Mesenchymal stem cell (in vitro differentiated cells and primary cell): ENCODE measurements at regions not wholly inside any gene's neighbourhood (a gene's known extent, or its start where the extent isn't known, plus 50 kb on each side); places are given as distances from the start of the nearest gene placed in this dataset.

ENCODE experiments used
- DNase-seq: peaks from one replicate; pipeline ENCODE4 v3.0.0-alpha.2; 2013
- H2AFZ ChIP-seq: one replicate; pipeline ENCODE4 v1.6.1; 2013; ENCODE audit warnings: low read depth, mild to moderate bottlenecking, control low read depth, inconsistent platforms, low read length, moderate library complexity
- H2AK5ac ChIP-seq: 2 replicates; pipeline ENCODE4 v1.6.1; 2013; ENCODE audit warnings: low read length, moderate library complexity, mild to moderate bottlenecking, inconsistent platforms; ENCODE audit not compliant: severe bottlenecking
- H2BK120ac ChIP-seq: one replicate; pipeline ENCODE4 v1.6.1; 2013; ENCODE audit warnings: low read depth, mild to moderate bottlenecking, inconsistent platforms, low read length, moderate library complexity
- H2BK12ac ChIP-seq, 2 experiments: one replicate each; pipeline ENCODE4 v1.6.1; 2013; ENCODE audit warnings: inconsistent platforms in 2 of 2, low read length in 2 of 2, mild to moderate bottlenecking in 2 of 2, moderate library complexity in 2 of 2, control low read depth in 1 of 2
- H2BK15ac ChIP-seq: one replicate; pipeline ENCODE4 v1.6.1; 2013; ENCODE audit warnings: mild to moderate bottlenecking, low read depth, inconsistent platforms; ENCODE audit not compliant: poor library complexity, severe bottlenecking
- H2BK5ac ChIP-seq: 2 replicates; pipeline ENCODE4 v1.6.1; 2013; ENCODE audit warnings: low read depth, mild to moderate bottlenecking, low read length, control low read depth, inconsistent platforms; ENCODE audit not compliant: poor library complexity, severe bottlenecking
- H3K14ac ChIP-seq, 2 experiments: one replicate each; pipeline ENCODE4 v1.6.1; 2013; ENCODE audit warnings: inconsistent platforms in 2 of 2, low read length in 2 of 2, control low read depth in 1 of 2, mild to moderate bottlenecking in 1 of 2, moderate library complexity in 1 of 2
- H3K18ac ChIP-seq, 2 experiments: one replicate each; pipeline ENCODE4 v1.6.1; 2013; ENCODE audit warnings: inconsistent platforms in 2 of 2, low read length in 2 of 2, control low read depth in 1 of 2, low read depth in 1 of 2, mild to moderate bottlenecking in 1 of 2
- H3K23ac ChIP-seq, 2 experiments: one replicate each; pipeline ENCODE4 v1.6.1; 2013; ENCODE audit warnings: inconsistent platforms in 2 of 2, low read length in 2 of 2, mild to moderate bottlenecking in 2 of 2, moderate library complexity in 2 of 2, control low read depth in 1 of 2
- H3K27ac ChIP-seq: 2 replicates; pipeline ENCODE4 v1.5.1; 2013; ENCODE audit warnings: mild to moderate bottlenecking, moderate library complexity, low read length, control low read depth, inconsistent platforms; ENCODE audit not compliant: poor library complexity, severe bottlenecking
- H3K27me3 ChIP-seq, 2 experiments: 2 replicates each; pipeline versions ENCODE4 v1.6.1 to v1.7.0; 2013; ENCODE audit warnings: low read length in 2 of 2, mild to moderate bottlenecking in 2 of 2, moderate library complexity in 2 of 2, control low read depth in 1 of 2, inconsistent platforms in 1 of 2; ENCODE audit not compliant: control insufficient read depth in 1 of 2, insufficient read depth in 1 of 2
- H3K36me3 ChIP-seq, 2 experiments: 2 replicates each; pipeline versions ENCODE4 v1.6.1 to v1.7.0; 2013; ENCODE audit warnings: low read length in 2 of 2, control low read depth in 1 of 2, inconsistent platforms in 1 of 2, low read depth in 1 of 2, mild to moderate bottlenecking in 1 of 2; ENCODE audit not compliant: insufficient read depth in 2 of 2, control insufficient read depth in 1 of 2
- H3K4ac ChIP-seq, 2 experiments: one replicate each; pipeline ENCODE4 v1.6.1; 2013; ENCODE audit warnings: inconsistent platforms in 2 of 2, low read length in 2 of 2, mild to moderate bottlenecking in 2 of 2, moderate library complexity in 2 of 2, control low read depth in 1 of 2, low read depth in 1 of 2
- H3K4me1 ChIP-seq: 2 replicates; pipeline ENCODE4 v1.6.1; 2013; ENCODE audit warnings: low read depth, low read length, control low read depth; ENCODE audit not compliant: control insufficient read depth, insufficient read depth
- H3K4me2 ChIP-seq: 2 replicates; pipeline ENCODE4 v1.6.1; 2013; ENCODE audit warnings: low read length, mild to moderate bottlenecking, inconsistent platforms; ENCODE audit not compliant: poor library complexity, severe bottlenecking
- H3K4me3 ChIP-seq, 2 experiments: 2 replicates each; pipeline versions ENCODE4 v1.5.1 to v1.7.0; 2013; ENCODE audit warnings: low read length in 2 of 2, mild to moderate bottlenecking in 2 of 2, control low read depth in 1 of 2, low read depth in 1 of 2; ENCODE audit not compliant: insufficient read depth in 1 of 2
- H3K79me1 ChIP-seq: replicated peaks from 2 replicates; pipeline ENCODE4 v1.6.1; 2013; ENCODE audit warnings: mild to moderate bottlenecking, control low read depth, low read length, inconsistent platforms; ENCODE audit not compliant: poor library complexity, severe bottlenecking
- H3K9ac ChIP-seq: 2 replicates; pipeline ENCODE4 v1.7.0; 2013; ENCODE audit warnings: mild to moderate bottlenecking, low read length, moderate library complexity
- H3K9me3 ChIP-seq: 2 replicates; pipeline ENCODE4 v1.7.0; 2013; ENCODE audit warnings: mild to moderate bottlenecking, low read length; ENCODE audit not compliant: control insufficient read depth
- H4K8ac ChIP-seq: one replicate; pipeline ENCODE4 v1.6.1; 2013; ENCODE audit warnings: inconsistent platforms, mild to moderate bottlenecking, low read length, moderate library complexity
- H4K91ac ChIP-seq: one replicate; pipeline ENCODE4 v1.6.1; 2013; ENCODE audit warnings: mild to moderate bottlenecking, low read length, inconsistent platforms
- WGBS: methylation state at CpG from one replicate; pipeline ENCODE4 v1.1.7; 2013; ENCODE audit warnings: mixed read lengths; 5-methylcytosine and 5-hydroxymethylcytosine counted together

- WGBS, result no CpG with 5 or more reads among the region's 1 CpG
Measured at GRCh38 chr2:152254976-152255375, 79.4 kb upstream of the STAM2 start.

GRCh38 chr2:152255918-152256317, 79.1 kb upstream of the FMNL2 start:
- Histone ChIP-seq H2AK5ac (no peak overlapping the region), H3K14ac (no peak overlapping the region), H3K18ac (no peak overlapping the region), H3K79me1 (no peaks in the 10 kb centered on the region), H2AFZ (no peak overlapping the region), H3K36me3 (no peaks in the 10 kb centered on the region), H3K9ac (no peak overlapping the region), H3K27me3 (peaks cover 0 to 4% of the 10 kb centered on the region in 2 experiments), H3K23ac (no peak overlapping the region), H3K4ac (no peak overlapping the region), H4K8ac (no peak overlapping the region), H2BK15ac (no peak overlapping the region), H3K9me3 (no peaks in the 10 kb centered on the region), H3K4me3 (no peak overlapping the region), H4K91ac (no peak overlapping the region), H3K4me1 (no peaks in the 10 kb centered on the region), H3K4me2 (no peak overlapping the region), H2BK120ac (no peak overlapping the region), H2BK12ac (no peak overlapping the region), H2BK5ac (no peak overlapping the region), H3K27ac (no peak overlapping the region)
- no peak for DNase-seq

More at GRCh38 chr2:152254976-152255375, 79.4 kb upstream of the STAM2 start:
- no peak overlapping the region for H2AFZ ChIP-seq
- no peak overlapping the region for H2BK5ac ChIP-seq
- H3K27ac ChIP-seq, result no peak overlapping the region
- no peaks in the 10 kb centered on the region for H3K4me1 ChIP-seq
- H3K4me3 ChIP-seq, result no peak overlapping the region
- H3K18ac ChIP-seq, result no peak overlapping the region
- no peak overlapping the region for H4K91ac ChIP-seq
- no peak overlapping the region for H2BK12ac ChIP-seq
- no peak overlapping the region for H2BK15ac ChIP-seq
- no peak overlapping the region for H3K9ac ChIP-seq
- H3K4ac ChIP-seq, result no peak overlapping the region
- DNase-seq, result no peak
- H3K23ac ChIP-seq, result no peak overlapping the region
- no peaks in the 10 kb centered on the region for H3K9me3 ChIP-seq
- H2BK120ac ChIP-seq, result no peak overlapping the region
- no peak overlapping the region for H3K4me2 ChIP-seq
- H2AK5ac ChIP-seq, result no peak overlapping the region
- no peak overlapping the region for H3K14ac ChIP-seq
- H4K8ac ChIP-seq, result no peak overlapping the region
- H3K79me1 ChIP-seq, result no peaks in the 10 kb centered on the region
- peaks cover 0 to 4% of the 10 kb centered on the region in 2 experiments for H3K27me3 ChIP-seq
- no peaks in the 10 kb centered on the region for H3K36me3 ChIP-seq

GRCh38 chr2:152260939-152261338, 74.0 kb upstream of the FMNL2 start:
- Histone ChIP-seq H3K4me1 (no peaks in the 10 kb centered on the region), H2BK5ac (no peak overlapping the region), H3K9me3 (no peaks in the 10 kb centered on the region), H3K14ac (no peak overlapping the region), H3K4me2 (no peak overlapping the region), H3K18ac (no peak overlapping the region), H4K8ac (no peak overlapping the region), H3K23ac (no peak overlapping the region), H2BK15ac (no peak overlapping the region), H3K36me3 (no peaks in the 10 kb centered on the region), H3K4me3 (no peak overlapping the region), H3K4ac (no peak overlapping the region), H4K91ac (no peak overlapping the region), H2AK5ac (no peak overlapping the region), H3K9ac (no peak overlapping the region), H3K27ac (no peak overlapping the region), H2BK12ac (no peak overlapping the region), H2BK120ac (no peak overlapping the region), H3K27me3 (no peaks in the 10 kb centered on the region), H3K79me1 (no peaks in the 10 kb centered on the region), H2AFZ (no peak overlapping the region)
- no peak for DNase-seq
- WGBS, result 64% methylated on average over 2 of the region's 4 CpGs

GRCh38 chr2:152263911-152264310, 71.1 kb upstream of the FMNL2 start:
- Histone ChIP-seq H3K27me3 (no peaks in the 10 kb centered on the region), H2BK120ac (no peak overlapping the region), H2AFZ (no peak overlapping the region), H3K4me3 (no peak overlapping the region), H4K8ac (no peak overlapping the region), H3K9me3 (peaks cover 3% of the 10 kb centered on the region), H3K36me3 (no peaks in the 10 kb centered on the region), H3K27ac (no peak overlapping the region), H3K79me1 (no peaks in the 10 kb centered on the region), H3K4me1 (no peaks in the 10 kb centered on the region), H2BK5ac (no peak overlapping the region), H2AK5ac (no peak overlapping the region), H4K91ac (no peak overlapping the region), H3K23ac (no peak overlapping the region), H3K18ac (no peak overlapping the region), H3K14ac (no peak overlapping the region), H3K9ac (no peak overlapping the region), H2BK12ac (no peak overlapping the region), H3K4me2 (no peak overlapping the region), H3K4ac (no peak overlapping the region), H2BK15ac (no peak overlapping the region)
- no peak for DNase-seq
